ENCODE measurements at regions not wholly inside any gene's neighbourhood (a gene's known extent, or its start where the extent isn't known, plus 50 kb on each side); places are given as distances from the start of the nearest gene placed in this dataset.

DNA sequence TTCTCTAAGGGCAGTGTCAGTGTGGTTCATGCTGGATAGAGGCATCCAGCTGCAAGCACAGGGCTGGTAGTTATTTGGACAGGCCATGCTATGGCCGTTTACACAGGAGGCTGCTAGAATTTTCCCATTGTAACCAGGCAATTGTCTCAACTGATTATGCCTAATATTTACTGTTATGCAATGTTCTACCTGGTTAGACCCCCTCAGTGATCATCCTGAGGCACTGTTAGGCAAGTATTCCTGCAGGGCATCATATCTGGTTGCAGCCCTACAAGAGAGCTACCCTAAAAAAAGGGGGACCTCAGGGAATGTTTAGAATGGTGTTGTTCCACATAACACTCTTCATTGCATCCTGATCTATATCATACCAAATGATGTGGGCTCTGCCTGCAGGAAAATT, 1124.6 kb downstream of the JRKL start:
- TF ChIP-seq, protein P1, sequence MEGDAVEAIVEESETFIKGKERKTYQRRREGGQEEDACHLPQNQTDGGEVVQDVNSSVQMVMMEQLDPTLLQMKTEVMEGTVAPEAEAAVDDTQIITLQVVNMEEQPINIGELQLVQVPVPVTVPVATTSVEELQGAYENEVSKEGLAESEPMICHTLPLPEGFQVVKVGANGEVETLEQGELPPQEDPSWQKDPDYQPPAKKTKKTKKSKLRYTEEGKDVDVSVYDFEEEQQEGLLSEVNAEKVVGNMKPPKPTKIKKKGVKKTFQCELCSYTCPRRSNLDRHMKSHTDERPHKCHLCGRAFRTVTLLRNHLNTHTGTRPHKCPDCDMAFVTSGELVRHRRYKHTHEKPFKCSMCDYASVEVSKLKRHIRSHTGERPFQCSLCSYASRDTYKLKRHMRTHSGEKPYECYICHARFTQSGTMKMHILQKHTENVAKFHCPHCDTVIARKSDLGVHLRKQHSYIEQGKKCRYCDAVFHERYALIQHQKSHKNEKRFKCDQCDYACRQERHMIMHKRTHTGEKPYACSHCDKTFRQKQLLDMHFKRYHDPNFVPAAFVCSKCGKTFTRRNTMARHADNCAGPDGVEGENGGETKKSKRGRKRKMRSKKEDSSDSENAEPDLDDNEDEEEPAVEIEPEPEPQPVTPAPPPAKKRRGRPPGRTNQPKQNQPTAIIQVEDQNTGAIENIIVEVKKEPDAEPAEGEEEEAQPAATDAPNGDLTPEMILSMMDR (IDR thresholded peaks at IDR 0.05) = no peak
- no peak for TF ChIP-seq EZH2 (IDR thresholded peaks at IDR 0.05; ENCODE audit: borderline replicate concordance, insufficient read depth, low read depth, low read length, poor library complexity, severe bottlenecking)
